Activated CD4-positive, alpha-beta T cell treated with anti-CD3 and anti-CD28 coated beads, Interleukin-10, Interleukin-2, amounts not matched to agents 100 ng/mL and 50 ng/mL, durations not matched to agents 16 hours and 8 hours (primary cell): ENCODE measurements at regions not wholly inside any gene's neighbourhood (a gene's known extent, or its start where the extent isn't known, plus 50 kb on each side); places are given as distances from the start of the nearest gene placed in this dataset.
"Not testable (repeated sequence)": the region's sequence is repeated elsewhere in the genome, so short reads cannot be mapped to it uniquely, and the experiment has no call there.

Source experiments
- DNase-seq: peaks from one replicate; pipeline ENCODE4 v3.0.0-alpha.2; 2020

- DNase-seq, result no peak
Observed at GRCh38 chr20:36082315-36082915, 72.1 kb upstream of the EPB41L1 start.

GRCh38 chr20:36083200-36083599 lies 71.3 kb upstream of the EPB41L1 start:
- not testable (repeated sequence) for DNase-seq

- no peak for DNase-seq
Observed at GRCh38 chr20:36084356-36084755, 70.2 kb upstream of the EPB41L1 start.

- no peak for DNase-seq
Observed at GRCh38 chr20:36084897-36085613, 69.5 kb upstream of the EPB41L1 start.

GRCh38 chr20:36085686-36086267 lies 68.8 kb upstream of the EPB41L1 start:
- peak; percentile 14 for DNase-seq

- no peak for DNase-seq
Observed at GRCh38 chr20:36086767-36087166, 67.8 kb upstream of the EPB41L1 start.

- no peak for DNase-seq
Observed at GRCh38 chr20:36090223-36090622, 64.3 kb upstream of the EPB41L1 start.

- no peak for DNase-seq
Observed at GRCh38 chr20:36091561-36092397, 62.8 kb upstream of the EPB41L1 start.

- no peak for DNase-seq
Observed at GRCh38 chr20:36092398-36093024, 62.0 kb upstream of the EPB41L1 start.

GRCh38 chr20:36093025-36093803 lies 61.3 kb upstream of the EPB41L1 start:
- DNase-seq, result peak; percentile 24

GRCh38 chr20:36093804-36094145 lies 60.8 kb upstream of the EPB41L1 start:
- DNase-seq, result no peak

- no peak for DNase-seq
Observed at GRCh38 chr20:36094497-36094896, 60.0 kb upstream of the EPB41L1 start.

GRCh38 chr20:36096435-36096834 lies 58.1 kb upstream of the EPB41L1 start:
- no peak for DNase-seq

- no peak for DNase-seq
Observed at GRCh38 chr20:36097337-36098151, 57.0 kb upstream of the EPB41L1 start.

- no peak for DNase-seq
Observed at GRCh38 chr20:36098364-36098763, 56.2 kb upstream of the EPB41L1 start.

- DNase-seq, result no peak
Observed at GRCh38 chr20:36099106-36099505, 55.4 kb upstream of the EPB41L1 start.

- DNase-seq, result no peak
Observed at GRCh38 chr20:36101192-36101591, 53.3 kb upstream of the EPB41L1 start.

- no peak for DNase-seq
Observed at GRCh38 chr20:36102306-36102705, 52.2 kb upstream of the EPB41L1 start.

- DNase-seq, result no peak
Observed at GRCh38 chr20:36102809-36103596, 51.5 kb upstream of the EPB41L1 start.

- DNase-seq, result no peak
Observed at GRCh38 chr20:36104244-36104643, 50.3 kb upstream of the EPB41L1 start.
